Fibroblast of lung (primary cell): ENCODE measurements at regions not wholly inside any gene's neighbourhood (a gene's known extent, or its start where the extent isn't known, plus 50 kb on each side); places are given as distances from the start of the nearest gene placed in this dataset.
"Not testable (repeated sequence)": the region's sequence is repeated elsewhere in the genome, so short reads cannot be mapped to it uniquely, and the experiment has no call there.

ENCODE experiments used
- DNase-seq, 2 donors: peaks; one replicate each; pipeline versions ENCODE4 v3.0.0 to v3.0.0-alpha.2; 2010; ENCODE audit warnings: low read depth in 2 of 2
- H2AFZ ChIP-seq: 2 replicates; pipeline ENCODE4 v1.5.1; 2012; ENCODE audit warnings: low read length, control low read depth, inconsistent platforms
- H3K27ac ChIP-seq: 2 replicates; pipeline ENCODE4 v1.5.1; 2011; ENCODE audit warnings: low read length, control low read depth; ENCODE audit not compliant: insufficient read depth
- H3K27me3 ChIP-seq: 2 replicates; pipeline ENCODE4 v1.5.1; 2011; ENCODE audit warnings: mild to moderate bottlenecking, low read length; ENCODE audit not compliant: control insufficient read depth, insufficient read depth
- H3K36me3 ChIP-seq: 2 replicates; pipeline ENCODE4 v1.5.1; 2011; ENCODE audit warnings: low read length; ENCODE audit not compliant: control insufficient read depth, insufficient read depth
- H3K4me1 ChIP-seq: 2 replicates; pipeline ENCODE4 v1.5.1; 2011; ENCODE audit warnings: low read length; ENCODE audit not compliant: control insufficient read depth, insufficient read depth; ENCODE audit errors: extremely low read depth
- H3K4me2 ChIP-seq: 2 replicates; pipeline ENCODE4 v1.5.1; 2011; ENCODE audit warnings: low read length, control low read depth; ENCODE audit not compliant: insufficient read depth; ENCODE audit errors: extremely low read depth
- H3K4me3 ChIP-seq, 4 experiments: fragments of 200-600 bp in 1 of 4; sonication (generic) in 1 of 4; replicated peaks in 1 of 4; 2 replicates each; pipeline ENCODE4 v1.5.1; 2011 to 2016; ENCODE audit warnings: low read length in 4 of 4, low read depth in 3 of 4, mild to moderate bottlenecking in 3 of 4, control low read depth in 2 of 4, inconsistent platforms in 1 of 4, mixed read lengths in 1 of 4; ENCODE audit not compliant: insufficient read depth in 1 of 4; ENCODE audit errors: control extremely low read depth in 1 of 4
- H3K79me2 ChIP-seq: 2 replicates; pipeline ENCODE4 v1.5.1; 2012; ENCODE audit warnings: mild to moderate bottlenecking, low read length, inconsistent platforms; ENCODE audit not compliant: control insufficient read depth, insufficient read depth
- H3K9ac ChIP-seq: 2 replicates; pipeline ENCODE4 v1.5.1; 2011; ENCODE audit warnings: mild to moderate bottlenecking, low read length, control low read depth; ENCODE audit not compliant: insufficient read depth
- H3K9me3 ChIP-seq: 2 replicates; pipeline ENCODE4 v1.5.1; 2012; ENCODE audit warnings: low read depth, low read length; ENCODE audit not compliant: control insufficient read depth, insufficient read depth
- H4K20me1 ChIP-seq: 2 replicates; pipeline ENCODE4 v1.5.1; 2011; ENCODE audit warnings: low read length; ENCODE audit not compliant: control insufficient read depth, insufficient read depth; ENCODE audit errors: extremely low read depth
- EZH2 ChIP-seq: IDR thresholded peaks from 2 replicates; pipeline ENCODE4 v1.5.1; 2012; ENCODE audit warnings: low read length, control low read depth, mild to moderate bottlenecking; ENCODE audit errors: missing control alignments
- TF ChIP-seq, protein P1 (sequence below), 2 donors: IDR thresholded peaks in 1 of 2; conservative IDR thresholded peaks in 1 of 2; 1 replicate in 1 of 2; 2 replicates in 1 of 2; pipeline ENCODE4 v1.5.1; 2011 to 2012; ENCODE audit warnings: low read length in 2 of 2, control low read depth in 1 of 2, inconsistent platforms in 1 of 2, low read depth in 1 of 2, mild to moderate bottlenecking in 1 of 2

DNA sequence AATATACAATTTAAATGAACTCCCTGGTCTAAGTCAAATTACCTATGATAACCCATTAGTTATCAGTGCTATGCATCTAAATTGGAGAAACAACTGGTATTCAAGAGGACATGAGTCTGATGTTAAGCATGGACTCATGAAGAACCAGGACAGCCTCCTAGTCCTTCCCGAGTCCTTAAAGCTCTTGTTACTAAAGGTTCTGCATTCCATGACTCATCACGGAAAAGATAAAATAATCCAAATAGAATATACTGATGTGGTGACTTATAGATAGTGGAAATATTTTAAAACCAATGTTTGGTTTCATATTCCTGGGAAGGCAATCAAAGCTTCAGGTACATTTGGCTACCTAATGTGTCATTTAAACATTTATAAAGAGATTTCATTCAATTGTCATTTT, 117.2 kb upstream of the PMCH start:
- no peaks in the 10 kb centered on the region for H3K9me3 ChIP-seq
- H3K27ac ChIP-seq: no peak overlapping the region
- H3K9ac ChIP-seq: no peak overlapping the region
- TF ChIP-seq, protein P1, sequence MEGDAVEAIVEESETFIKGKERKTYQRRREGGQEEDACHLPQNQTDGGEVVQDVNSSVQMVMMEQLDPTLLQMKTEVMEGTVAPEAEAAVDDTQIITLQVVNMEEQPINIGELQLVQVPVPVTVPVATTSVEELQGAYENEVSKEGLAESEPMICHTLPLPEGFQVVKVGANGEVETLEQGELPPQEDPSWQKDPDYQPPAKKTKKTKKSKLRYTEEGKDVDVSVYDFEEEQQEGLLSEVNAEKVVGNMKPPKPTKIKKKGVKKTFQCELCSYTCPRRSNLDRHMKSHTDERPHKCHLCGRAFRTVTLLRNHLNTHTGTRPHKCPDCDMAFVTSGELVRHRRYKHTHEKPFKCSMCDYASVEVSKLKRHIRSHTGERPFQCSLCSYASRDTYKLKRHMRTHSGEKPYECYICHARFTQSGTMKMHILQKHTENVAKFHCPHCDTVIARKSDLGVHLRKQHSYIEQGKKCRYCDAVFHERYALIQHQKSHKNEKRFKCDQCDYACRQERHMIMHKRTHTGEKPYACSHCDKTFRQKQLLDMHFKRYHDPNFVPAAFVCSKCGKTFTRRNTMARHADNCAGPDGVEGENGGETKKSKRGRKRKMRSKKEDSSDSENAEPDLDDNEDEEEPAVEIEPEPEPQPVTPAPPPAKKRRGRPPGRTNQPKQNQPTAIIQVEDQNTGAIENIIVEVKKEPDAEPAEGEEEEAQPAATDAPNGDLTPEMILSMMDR (conservative IDR thresholded peaks at IDR 0.05 in 1 of 2, IDR thresholded peaks at IDR 0.05 in 1 of 2; ENCODE audit: low read depth in 1 of 2, low read length in 2 of 2): no peak
- TF ChIP-seq EZH2: no peak
- H3K79me2 ChIP-seq: no peaks in the 10 kb centered on the region
- no peak overlapping the region for H2AFZ ChIP-seq
- no peaks in the 10 kb centered on the region for H3K36me3 ChIP-seq
- no peak overlapping the region for H3K4me3 ChIP-seq
- H3K27me3 ChIP-seq: no peaks in the 10 kb centered on the region
- no peak overlapping the region for H3K4me2 ChIP-seq
- no peaks in the 10 kb centered on the region for H4K20me1 ChIP-seq
- no peaks in the 10 kb centered on the region for H3K4me1 ChIP-seq
- DNase-seq: peak in 1 of 2 donors; percentile 12

DNA sequence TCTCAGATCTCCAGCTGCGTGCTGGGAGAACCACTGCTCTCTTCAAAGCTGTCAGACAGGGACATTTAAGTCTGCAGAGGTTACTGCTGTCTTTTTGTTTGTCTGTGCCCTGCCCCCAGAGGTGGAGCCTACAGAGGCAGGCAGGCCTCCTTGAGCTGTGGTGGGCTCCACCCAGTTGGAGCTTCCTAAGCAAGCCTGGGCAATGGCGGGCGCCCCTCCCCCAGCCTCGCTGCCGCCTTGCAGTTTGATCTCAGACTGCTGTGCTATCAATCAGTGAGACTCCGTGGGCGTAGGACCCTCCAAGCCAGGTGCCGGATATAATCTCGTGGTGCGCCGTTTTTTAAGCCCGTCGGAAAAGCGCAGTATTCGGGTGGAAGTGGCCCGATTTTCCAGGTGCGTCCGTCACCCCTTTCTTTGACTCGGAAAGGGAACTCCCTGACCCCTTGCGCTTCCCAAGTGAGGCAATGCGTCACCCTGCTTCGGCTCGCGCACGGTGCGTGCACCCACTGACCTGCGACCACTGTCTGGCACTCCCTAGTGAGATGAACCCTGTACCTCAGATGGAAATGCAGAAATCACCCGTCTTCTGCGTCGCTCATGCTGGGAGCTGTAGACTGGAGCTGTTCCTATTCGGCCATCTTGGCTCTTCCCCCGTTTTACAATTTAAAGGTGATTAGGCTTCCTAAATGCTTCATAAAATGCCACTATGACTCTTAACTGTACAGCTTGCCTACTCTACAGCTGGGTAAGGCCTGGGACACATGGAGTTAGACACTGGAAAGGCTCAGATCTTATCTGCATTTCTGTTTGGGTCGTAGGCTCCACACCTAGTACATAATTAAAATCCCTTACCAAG, 115.7 kb upstream of the PMCH start:
- not testable (repeated sequence) for H3K9me3 ChIP-seq, H3K4me2 ChIP-seq, H3K27me3 ChIP-seq, H3K9ac ChIP-seq, H3K27ac ChIP-seq, H3K79me2 ChIP-seq, DNase-seq, H3K36me3 ChIP-seq, H4K20me1 ChIP-seq, H3K4me3 ChIP-seq, H2AFZ ChIP-seq, H3K4me1 ChIP-seq

DNA sequence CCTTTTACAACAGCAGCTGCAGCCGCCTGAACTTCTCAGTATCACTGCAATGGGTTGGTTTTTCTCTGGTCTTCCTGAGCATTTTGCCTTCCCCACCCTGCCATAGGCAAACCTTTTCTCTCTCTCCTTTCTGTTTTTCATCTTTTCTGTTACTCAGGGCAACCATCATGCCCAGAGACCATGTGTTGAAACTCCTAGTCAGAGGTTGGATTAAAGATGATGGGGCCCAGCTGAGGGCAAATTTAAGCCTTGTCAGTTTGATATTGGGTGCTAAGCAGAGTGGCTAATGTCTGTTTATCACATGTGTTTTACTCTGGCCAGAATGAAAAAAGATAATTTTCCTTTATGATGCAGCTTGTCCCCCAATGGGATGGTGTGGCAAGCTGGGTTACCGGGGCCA, 107.9 kb upstream of the PMCH start:
- TF ChIP-seq, protein P1 (conservative IDR thresholded peaks at IDR 0.05 in 1 of 2, IDR thresholded peaks at IDR 0.05 in 1 of 2; ENCODE audit: low read depth in 1 of 2, low read length in 2 of 2): no peak
- no peak for TF ChIP-seq EZH2

DNA sequence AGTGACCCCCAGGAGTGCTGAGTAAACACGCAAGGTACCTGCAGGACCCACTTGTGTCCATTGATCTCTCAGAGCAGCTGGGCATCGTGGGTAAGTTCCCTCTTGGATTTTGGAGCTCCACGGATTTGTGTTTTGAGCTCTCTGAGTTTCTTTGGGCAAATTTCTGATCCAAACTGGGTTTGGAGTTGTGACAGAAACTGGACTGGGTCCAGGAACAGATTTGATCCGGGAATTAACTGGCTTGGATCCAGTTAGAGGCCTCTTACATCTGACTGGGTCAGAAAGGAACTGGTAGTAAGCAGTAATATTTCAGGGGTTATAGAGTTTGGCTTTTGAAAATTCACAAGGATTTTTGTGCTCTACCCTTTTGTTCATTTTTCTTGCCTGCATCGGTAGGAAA, 107.0 kb upstream of the PMCH start:
- H3K4me2 ChIP-seq, H3K4me1 ChIP-seq, H3K4me3 ChIP-seq, DNase-seq, H3K79me2 ChIP-seq, H2AFZ ChIP-seq, H3K27ac ChIP-seq, H3K9ac ChIP-seq, H4K20me1 ChIP-seq, H3K36me3 ChIP-seq, H3K9me3 ChIP-seq, H3K27me3 ChIP-seq: not testable (repeated sequence)

More for the DNA sequence above, 107.9 kb upstream of the PMCH start:
- Histone ChIP-seq H3K27ac (no peak overlapping the region), H4K20me1 (no peaks in the 10 kb centered on the region), H3K36me3 (no peaks in the 10 kb centered on the region), H3K79me2 (no peaks in the 10 kb centered on the region), H3K4me2 (no peak overlapping the region), H3K27me3 (no peaks in the 10 kb centered on the region), H3K9me3 (no peaks in the 10 kb centered on the region), H3K9ac (no peak overlapping the region), H2AFZ (no peak overlapping the region), H3K4me1 (no peaks in the 10 kb centered on the region), H3K4me3 (no peak overlapping the region)
- DNase-seq: no peak
